Activated CD8-positive, alpha-beta T cell treated with anti-CD3 and anti-CD28 coated beads for 36 hours (primary cell): ENCODE measurements at regions not wholly inside any gene's neighbourhood (a gene's known extent, or its start where the extent isn't known, plus 50 kb on each side); places are given as distances from the start of the nearest gene placed in this dataset.

ENCODE experiments used
- ATAC-seq: fragments of 200-7000 bp; cut with Tn5 transposase; one replicate; pipeline ENCODE4 v1.10.0; 2021; ENCODE audit warnings: mild to moderate bottlenecking, moderate library complexity
- CTCF ChIA-PET: fragments of 350-600 bp; sonication (Branson Sonifier 250); formaldehyde crosslinking; loops from one replicate; lab custom pipeline; 2021; ENCODE audit warnings: antibody characterized with exemption; lab: Charles Lee
- POLR2A ChIA-PET: fragments of 350-600 bp; sonication (Branson Sonifier 250); formaldehyde crosslinking; loops from one replicate; lab custom pipeline; 2021; ENCODE audit warnings: antibody characterized with exemption; lab: Charles Lee
- DNase-seq: peaks from one replicate; pipeline ENCODE4 v3.0.0-alpha.2; 2020
- H3K27ac Mint-ChIP-seq: one replicate; pipeline ENCODE4 v1.8.0; 2021; ENCODE audit warnings: mild to moderate bottlenecking, mixed read lengths
- H3K27me3 Mint-ChIP-seq: one replicate; pipeline ENCODE4 v1.8.0; 2021; ENCODE audit warnings: mixed read lengths
- H3K36me3 Mint-ChIP-seq: one replicate; pipeline ENCODE4 v1.8.0; 2021; ENCODE audit warnings: low read depth, mixed read lengths
- H3K4me1 Mint-ChIP-seq: one replicate; pipeline ENCODE4 v1.8.0; 2021; ENCODE audit warnings: low read depth, mixed read lengths
- H3K4me3 Mint-ChIP-seq: one replicate; pipeline ENCODE4 v1.8.0; 2021; ENCODE audit warnings: mild to moderate bottlenecking, moderate library complexity, mixed read lengths
- H3K9me3 Mint-ChIP-seq: one replicate; pipeline ENCODE4 v1.8.0; 2021; ENCODE audit warnings: mixed read lengths
- intact Hi-C: fragments of 100-400 bp; cut with micrococcal nuclease; formaldehyde crosslinking; loops from one replicate; pipeline ENCODE4 v1.10.0; 2022
- TF ChIP-seq, protein P1 (sequence below): fragments of 200-600 bp; IDR thresholded peaks from one replicate; pipeline ENCODE4 v1.8.0; 2022; ENCODE audit warnings: antibody characterized with exemption, mild to moderate bottlenecking

DNA sequence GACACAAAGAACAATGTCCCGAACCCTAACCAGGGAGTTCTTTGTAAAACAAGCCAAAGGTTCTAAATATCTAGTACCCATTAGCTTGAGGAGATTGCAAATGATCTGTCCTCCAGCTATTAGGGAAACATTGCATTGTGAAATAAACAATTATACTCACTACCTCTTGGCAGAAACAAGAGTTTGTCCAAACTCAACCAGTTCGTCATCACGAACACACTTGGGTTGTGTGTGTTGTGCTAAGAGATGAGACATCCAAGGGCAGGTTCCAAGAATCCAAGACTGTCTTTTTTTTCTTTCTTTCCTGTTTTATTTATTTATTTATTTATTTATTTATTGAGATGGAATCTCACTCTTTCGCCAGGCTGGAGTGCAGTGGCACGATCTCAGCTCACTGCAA lies 793.1 kb upstream of the AUTS2 start:
- intact Hi-C loops: no loop called here
- ChIA-PET POLR2A (no interaction called here), CTCF (no interaction called here)
- Mint-ChIP-seq H3K4me3 (no peak overlapping the region), H3K4me1 (no peaks in the 10 kb centered on the region), H3K27ac (no peak overlapping the region), H3K9me3 (peaks cover 21% of the 10 kb centered on the region), H3K27me3 (no peaks in the 10 kb centered on the region), H3K36me3 (no peaks in the 10 kb centered on the region)
- TF ChIP-seq, protein P1, sequence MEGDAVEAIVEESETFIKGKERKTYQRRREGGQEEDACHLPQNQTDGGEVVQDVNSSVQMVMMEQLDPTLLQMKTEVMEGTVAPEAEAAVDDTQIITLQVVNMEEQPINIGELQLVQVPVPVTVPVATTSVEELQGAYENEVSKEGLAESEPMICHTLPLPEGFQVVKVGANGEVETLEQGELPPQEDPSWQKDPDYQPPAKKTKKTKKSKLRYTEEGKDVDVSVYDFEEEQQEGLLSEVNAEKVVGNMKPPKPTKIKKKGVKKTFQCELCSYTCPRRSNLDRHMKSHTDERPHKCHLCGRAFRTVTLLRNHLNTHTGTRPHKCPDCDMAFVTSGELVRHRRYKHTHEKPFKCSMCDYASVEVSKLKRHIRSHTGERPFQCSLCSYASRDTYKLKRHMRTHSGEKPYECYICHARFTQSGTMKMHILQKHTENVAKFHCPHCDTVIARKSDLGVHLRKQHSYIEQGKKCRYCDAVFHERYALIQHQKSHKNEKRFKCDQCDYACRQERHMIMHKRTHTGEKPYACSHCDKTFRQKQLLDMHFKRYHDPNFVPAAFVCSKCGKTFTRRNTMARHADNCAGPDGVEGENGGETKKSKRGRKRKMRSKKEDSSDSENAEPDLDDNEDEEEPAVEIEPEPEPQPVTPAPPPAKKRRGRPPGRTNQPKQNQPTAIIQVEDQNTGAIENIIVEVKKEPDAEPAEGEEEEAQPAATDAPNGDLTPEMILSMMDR: no peak
- ATAC-seq: no peak
- no peak for DNase-seq

GRCh38 chr7:68807666-68808065 lies 790.6 kb upstream of the AUTS2 start:
- DNase-seq: no peak
- no peak for ATAC-seq
- Mint-ChIP-seq H3K4me1 (no peaks in the 10 kb centered on the region), H3K9me3 (peaks cover 22% of the 10 kb centered on the region), H3K27ac (no peak overlapping the region), H3K36me3 (no peaks in the 10 kb centered on the region), H3K27me3 (no peaks in the 10 kb centered on the region), H3K4me3 (no peak overlapping the region)
- ChIA-PET CTCF (no interaction called here), POLR2A (no interaction called here)
- TF ChIP-seq, protein P1: no peak
- intact Hi-C loops: no loop called here

GRCh38 chr7:68813551-68814080 lies 784.7 kb upstream of the AUTS2 start:
- H3K4me1 Mint-ChIP-seq: no peaks in the 10 kb centered on the region
- peaks cover 12% of the 10 kb centered on the region for H3K9me3 Mint-ChIP-seq
- H3K4me3 Mint-ChIP-seq: no peak overlapping the region
- POLR2A ChIA-PET: no interaction called here
- no peaks in the 10 kb centered on the region for H3K36me3 Mint-ChIP-seq
- H3K27ac Mint-ChIP-seq: no peak overlapping the region
- TF ChIP-seq, protein P1: no peak
- no peaks in the 10 kb centered on the region for H3K27me3 Mint-ChIP-seq
- CTCF ChIA-PET: no interaction called here
- no peak for ATAC-seq
- DNase-seq: no peak
- intact Hi-C loops: no loop called here

GRCh38 chr7:68816491-68816890 lies 781.8 kb upstream of the AUTS2 start:
- H3K27ac Mint-ChIP-seq: no peak overlapping the region
- no peaks in the 10 kb centered on the region for H3K4me1 Mint-ChIP-seq
- no peak for DNase-seq
- no peaks in the 10 kb centered on the region for H3K36me3 Mint-ChIP-seq
- CTCF ChIA-PET: no interaction called here
- intact Hi-C loops: no loop called here
- no peak for ATAC-seq
- TF ChIP-seq, protein P1: no peak
- H3K27me3 Mint-ChIP-seq: no peaks in the 10 kb centered on the region
- peaks cover 8% of the 10 kb centered on the region for H3K9me3 Mint-ChIP-seq
- POLR2A ChIA-PET: interaction anchor here (0.7 kb wide), 1 partner anchor 58 kb away, joined by 3 read pairs; no protein-coding TSS in a partner anchor
- H3K4me3 Mint-ChIP-seq: no peak overlapping the region

GRCh38 chr7:68820321-68820720 lies 778.0 kb upstream of the AUTS2 start:
- no peak overlapping the region for H3K4me3 Mint-ChIP-seq
- no peaks in the 10 kb centered on the region for H3K27me3 Mint-ChIP-seq
- ATAC-seq (no peak), DNase-seq (no peak)
- POLR2A ChIA-PET: no interaction called here
- TF ChIP-seq, protein P1: no peak
- no peak overlapping the region for H3K27ac Mint-ChIP-seq
- CTCF ChIA-PET: no interaction called here
- intact Hi-C loops: no loop called here
- H3K36me3 Mint-ChIP-seq: no peaks in the 10 kb centered on the region
- H3K9me3 Mint-ChIP-seq: peaks cover 6% of the 10 kb centered on the region
- H3K4me1 Mint-ChIP-seq: no peaks in the 10 kb centered on the region
